Activated CD8-positive, alpha-beta memory T cell treated with anti-CD3 and anti-CD28 coated beads for 24 hours (primary cell): ENCODE measurements at regions not wholly inside any gene's neighbourhood (a gene's known extent, or its start where the extent isn't known, plus 50 kb on each side); places are given as distances from the start of the nearest gene placed in this dataset.

ENCODE experiments used
- DNase-seq: peaks from one replicate; pipeline ENCODE4 v3.0.0-alpha.2; 2020

DNA sequence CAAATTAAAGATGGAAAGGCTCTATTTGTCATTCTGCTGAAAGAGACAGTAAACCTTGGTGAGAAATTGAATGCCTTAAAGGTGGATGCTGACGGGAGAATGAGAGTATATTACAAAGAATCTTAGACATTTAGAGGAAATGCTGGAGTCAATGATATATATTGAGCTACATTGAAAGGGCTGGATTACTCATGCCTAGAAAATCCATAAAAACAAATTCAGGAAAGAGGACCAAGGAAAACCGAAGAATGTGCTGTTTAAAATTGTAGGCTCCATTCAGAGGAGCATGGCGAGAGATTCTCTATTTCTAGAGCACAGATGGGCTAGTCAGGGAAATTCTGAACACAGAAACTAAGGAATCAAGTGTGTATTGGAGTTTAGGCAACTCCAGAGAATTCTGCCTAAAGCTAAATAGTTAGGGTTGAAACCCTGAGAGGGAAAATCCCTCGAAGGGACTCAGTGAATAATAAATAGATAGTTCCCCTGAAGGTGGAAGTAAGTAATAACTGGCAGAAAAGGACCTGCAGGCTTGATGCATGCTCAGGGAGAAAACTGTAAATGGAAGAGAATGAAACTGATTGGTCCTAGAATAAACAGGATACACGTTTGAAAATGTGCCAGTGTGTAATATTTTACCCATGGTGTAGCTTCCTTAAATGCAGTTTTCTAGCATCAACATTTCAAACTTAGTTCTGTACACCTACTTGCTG, 1532.4 kb upstream of the TENM3 start:
- DNase-seq = no peak

DNA sequence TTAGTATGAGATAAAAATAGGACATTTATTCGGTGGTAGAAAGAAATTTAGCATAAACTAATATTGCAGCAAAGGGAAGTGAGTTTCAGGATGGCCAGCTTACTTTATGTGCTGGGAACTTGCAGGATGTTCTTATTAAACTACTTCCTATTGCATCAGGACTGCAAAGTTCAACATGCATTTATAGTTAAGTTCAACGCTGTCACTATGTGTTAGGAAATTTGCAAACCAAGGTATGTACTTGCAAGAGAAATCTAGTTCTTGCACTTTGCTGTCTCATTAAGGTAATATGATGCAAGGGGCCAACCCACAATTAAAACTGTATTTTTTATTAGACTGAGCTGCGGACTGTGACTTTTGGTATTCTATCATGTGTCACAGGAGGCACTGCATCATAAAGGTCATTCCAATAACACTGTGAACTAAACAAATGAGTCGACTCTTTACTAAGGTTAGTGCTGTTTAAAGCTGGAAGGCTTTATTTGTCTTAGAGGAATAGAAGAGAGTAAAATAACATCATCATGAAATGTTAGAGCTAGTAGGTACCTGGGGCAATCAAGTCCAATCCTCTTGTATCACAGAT, 1525.7 kb upstream of the TENM3 start:
- DNase-seq = no peak

DNA sequence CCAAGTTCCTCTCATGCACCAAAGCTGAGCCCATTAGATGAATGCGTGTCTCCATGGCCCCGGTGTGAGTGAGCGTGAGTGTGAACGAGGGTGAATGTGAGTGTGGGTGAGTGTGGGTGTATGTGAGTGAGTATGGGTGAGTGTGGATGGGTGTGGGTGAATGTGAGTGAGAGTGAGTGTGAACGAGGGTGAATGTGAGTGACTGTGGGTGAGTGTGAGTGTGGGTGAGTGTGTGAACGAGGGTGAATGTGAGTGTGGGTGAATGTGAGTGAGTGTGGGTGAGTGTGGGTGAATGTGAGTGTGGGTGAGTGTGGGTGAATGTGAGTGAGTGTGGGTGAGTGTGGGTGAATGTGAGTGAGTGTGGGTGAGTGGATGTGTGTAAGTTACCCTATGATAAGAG, 1521.8 kb upstream of the TENM3 start:
- no peak for DNase-seq

DNA sequence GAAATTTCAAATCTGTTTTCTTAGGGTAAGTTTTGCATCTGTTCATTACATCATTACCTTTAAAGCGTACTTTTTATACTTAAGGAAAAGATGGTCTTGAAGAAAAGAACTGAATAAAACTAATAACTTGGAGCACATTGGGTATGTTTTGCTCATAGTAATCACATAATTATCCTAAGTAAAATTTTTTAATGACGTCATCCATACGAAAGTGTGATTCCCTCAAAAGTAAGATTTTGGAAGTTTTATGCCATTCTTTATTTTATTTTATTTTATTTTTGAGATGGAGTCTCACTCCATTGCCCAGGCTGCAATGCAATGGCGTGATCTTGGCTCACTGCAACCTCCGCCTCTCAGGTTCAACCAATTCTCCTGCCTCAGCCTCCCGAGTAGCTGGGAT, 1516.6 kb upstream of the TENM3 start:
- DNase-seq = no peak

DNA sequence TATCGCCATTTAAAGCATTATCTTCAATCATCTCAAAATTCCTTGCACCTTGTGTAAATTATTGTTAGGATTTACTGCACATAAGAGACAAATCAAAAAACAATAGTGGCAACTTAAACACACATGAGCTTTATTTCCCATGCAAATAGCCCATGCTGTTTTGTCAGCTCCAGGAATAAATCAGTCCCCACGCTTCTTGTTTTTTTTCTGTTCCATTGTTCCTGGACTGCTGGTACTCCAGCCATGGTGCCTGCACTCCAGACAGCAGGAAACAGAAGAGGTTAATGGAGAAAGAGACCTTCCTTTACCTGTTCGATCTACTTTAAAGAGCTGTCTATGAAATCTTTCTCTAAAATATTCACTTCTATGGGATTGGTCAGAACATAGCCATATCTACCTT, 1515.7 kb upstream of the TENM3 start:
- no peak for DNase-seq

DNA sequence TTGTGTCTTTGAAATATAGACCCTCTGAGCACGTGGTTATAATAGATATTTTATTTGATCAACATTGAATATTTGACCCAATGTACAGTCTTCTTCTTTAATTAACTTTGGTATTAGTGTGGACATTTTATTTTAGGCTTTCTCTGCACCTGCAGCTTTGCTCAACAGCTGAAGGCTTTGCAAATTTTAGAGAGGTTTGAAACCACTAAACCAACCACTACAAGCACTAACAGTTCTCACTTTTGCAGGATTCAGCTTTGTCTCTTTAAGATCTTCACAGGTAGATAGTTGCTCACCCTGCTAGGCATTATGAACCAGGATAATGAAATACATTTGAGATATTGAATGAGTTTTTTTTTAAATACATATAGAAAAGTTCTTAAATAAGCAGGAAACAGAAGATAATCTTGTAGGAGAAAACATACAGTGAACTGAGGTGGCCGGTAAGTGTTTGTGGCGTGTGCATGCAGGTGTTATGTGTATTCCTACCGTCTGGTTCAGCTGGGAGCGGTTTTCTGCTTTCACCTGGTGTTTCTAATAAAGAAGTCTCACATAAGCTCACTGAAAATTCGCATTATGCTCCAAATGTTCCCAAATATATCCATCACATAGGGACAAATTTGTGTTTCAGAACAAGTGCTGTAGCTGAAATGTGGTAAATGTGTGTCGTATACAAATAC, 1508.3 kb upstream of the TENM3 start:
- DNase-seq = no peak

DNA sequence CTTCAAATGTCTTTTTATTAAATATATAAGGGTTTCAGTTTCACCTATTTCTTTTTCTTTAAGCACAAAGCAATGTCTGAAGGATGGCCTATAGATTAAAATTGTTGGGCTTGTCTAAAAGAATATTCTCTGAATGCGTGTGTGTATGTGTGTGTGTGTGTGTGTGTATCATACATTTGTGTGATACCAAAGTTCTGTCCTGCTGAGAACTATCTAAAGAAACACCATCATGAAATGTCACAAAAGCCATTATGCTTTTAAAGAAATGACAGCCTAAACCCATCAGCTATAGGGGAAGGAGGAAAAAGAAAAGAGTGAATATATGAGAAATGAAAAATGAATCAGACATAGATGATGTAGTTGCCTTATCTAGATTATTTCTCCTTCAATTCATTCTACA, 1501.5 kb upstream of the TENM3 start:
- no peak for DNase-seq

DNA sequence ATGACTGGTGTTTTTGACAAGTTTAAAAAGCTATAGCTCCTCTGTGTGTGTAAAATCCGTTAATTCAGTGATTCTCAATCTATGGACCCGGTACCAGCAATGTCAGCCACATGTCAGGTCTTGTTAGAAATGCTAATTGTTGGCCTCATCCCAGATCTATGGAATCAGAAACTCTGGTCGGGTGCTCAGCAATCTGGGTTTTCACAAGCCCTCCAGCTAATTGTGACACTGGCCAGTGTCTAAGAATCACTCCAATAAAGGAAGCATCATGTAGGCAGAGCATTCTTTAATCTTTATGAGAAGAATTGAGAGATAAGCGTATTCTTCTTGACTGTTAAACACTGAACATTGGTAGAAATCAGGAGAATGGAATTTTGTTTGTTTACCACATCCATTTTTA, 1498.2 kb upstream of the TENM3 start:
- no peak for DNase-seq

DNA sequence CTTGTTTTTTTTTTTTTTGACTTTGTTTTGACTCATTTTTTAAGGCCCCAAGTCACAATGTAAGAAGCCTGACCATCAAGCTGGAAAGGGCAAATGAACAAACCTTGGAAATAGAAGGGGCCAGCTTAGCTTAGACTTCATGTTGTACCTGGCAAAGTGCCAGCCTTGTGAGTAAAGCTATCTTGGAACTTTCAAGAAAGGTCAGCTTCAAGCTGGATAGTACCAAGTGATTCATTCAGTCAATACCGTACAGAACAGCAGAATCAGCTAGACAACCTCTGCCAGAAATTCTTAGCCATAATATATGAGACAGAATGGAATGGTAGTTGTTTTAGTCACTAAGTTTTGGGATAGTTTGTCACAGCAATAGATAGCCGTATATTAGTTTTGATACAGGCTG, 1492.2 kb upstream of the TENM3 start:
- DNase-seq = no peak

DNA sequence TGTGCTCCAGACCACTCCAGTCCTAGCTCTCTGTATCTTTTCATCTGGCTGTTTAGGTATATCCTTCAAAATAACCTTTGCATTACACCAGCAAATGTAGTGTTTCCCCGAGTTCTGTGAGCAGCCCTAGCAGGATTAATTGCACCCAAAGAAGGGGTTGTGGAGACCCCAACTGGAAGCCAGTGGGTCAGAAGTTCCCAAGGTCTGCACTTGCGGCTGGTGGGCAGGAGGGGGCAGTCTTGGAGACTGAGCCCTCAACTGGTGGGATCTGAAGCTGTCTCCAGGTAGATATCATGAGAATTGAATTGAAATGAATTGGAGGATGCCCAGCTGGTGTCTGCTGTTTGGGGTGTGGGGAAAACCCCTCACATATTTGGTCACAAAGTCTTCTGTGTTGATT, 1485.3 kb upstream of the TENM3 start:
- DNase-seq = no peak

DNA sequence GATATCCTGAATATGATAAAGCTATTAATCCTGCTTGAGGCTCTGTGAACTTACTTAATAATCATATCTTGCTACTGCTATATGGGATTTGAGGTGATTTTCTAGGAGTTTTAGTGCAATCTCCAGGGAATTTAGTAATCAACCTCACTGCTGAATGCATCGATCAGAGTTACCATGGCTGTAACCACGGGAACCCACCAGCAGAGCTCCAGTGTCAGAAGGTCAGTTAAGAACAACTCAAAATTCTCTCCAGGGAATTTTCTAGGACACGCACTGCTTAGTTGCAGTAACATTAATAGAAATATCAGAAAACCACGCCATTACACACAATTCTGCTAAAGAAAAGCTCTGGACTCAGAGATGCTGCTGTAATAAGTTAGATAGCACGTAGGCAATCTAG, 1477.2 kb upstream of the TENM3 start:
- DNase-seq = no peak

DNA sequence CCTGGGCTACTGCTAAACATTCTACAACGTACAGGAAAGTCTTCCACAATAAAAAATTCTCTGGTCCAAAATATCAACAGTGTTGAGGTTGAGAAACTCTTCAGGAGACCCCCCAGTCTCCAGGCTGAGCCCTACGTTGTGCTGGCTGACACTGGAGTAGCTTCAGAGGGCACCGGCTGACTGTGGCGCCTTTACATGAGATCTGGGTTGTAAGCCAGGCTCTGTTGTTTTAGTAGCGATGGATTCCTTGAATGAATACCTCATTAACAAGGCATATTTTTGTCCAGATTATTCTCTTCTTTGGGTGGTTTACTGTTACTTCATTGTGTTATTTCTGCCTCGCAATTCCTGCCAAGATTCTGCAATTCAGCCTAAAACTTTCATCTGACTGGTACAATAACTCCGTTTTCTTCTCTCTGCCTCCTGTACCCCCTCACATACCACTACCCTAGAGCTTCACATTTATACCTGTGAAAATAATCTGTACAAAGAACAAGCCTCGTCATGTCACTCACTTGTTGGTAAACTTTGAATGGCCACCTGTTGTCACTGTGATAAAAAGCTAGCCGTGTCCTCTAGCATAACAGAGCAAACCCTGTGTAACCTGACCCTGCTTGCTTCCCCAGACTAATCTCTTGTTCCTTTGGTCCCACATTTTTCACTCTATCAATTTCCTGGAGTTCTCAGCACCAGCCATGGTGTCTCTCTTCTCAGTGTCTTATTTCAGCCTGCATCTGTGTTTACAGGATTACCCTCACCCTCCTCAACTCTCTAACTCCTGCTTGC, 1476.1 kb upstream of the TENM3 start:
- DNase-seq = no peak

DNA sequence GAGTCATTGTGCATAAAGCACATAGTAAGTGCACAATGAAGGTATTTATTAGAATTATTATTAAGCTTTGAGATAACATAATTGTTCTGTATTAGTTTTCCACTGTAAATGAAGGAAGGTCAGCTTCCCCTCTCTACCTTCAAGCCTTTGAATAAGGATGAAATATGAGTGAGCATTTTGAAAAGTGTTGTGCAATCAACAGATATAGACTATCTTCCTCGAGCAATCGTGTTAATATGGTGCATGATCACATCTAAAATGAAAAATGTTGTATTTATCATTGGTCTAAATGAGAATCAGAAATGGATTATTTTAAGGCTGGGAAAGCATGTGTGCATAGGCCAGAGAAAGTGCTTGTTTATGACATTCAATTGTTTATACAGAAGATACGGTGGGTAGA, 1474.6 kb upstream of the TENM3 start:
- no peak for DNase-seq

DNA sequence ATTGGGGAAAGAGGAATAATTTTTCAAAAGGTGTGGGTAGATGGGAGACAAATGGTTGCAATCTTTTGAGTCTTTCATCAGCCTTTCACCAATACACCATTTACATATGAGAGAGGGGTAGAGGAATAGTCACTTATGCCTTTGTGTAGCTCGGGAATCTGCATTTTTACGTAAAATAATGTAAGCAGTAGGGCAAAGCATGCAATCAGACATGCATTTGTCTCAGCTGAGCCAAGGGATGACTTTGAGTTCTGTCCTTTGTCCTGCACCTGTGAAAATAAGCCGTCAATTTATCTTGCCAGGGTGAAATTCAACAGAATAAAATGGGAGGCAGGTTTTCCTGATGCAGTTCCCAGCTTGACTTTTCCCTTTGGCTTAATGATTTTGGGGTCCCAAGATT, 1473.4 kb upstream of the TENM3 start:
- no peak for DNase-seq

DNA sequence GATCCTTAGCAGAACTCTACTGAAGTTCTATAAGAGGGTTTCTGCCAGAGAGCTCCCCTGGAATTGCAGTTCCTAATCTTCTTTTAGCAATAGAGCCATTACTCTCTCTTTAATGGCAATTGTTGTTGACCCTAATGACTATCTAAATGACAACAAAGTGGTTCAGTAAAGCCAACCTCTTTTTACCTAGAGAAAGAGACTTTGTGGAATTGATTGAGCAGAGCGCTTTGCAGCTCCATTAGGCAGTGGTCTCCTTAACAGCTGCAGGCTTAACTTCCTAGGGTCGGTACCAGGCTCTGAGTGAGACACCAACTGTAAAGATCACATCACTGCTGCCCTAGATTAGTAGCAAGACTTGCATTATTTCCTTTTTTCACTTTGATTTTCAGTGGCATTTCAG, 1472.9 kb upstream of the TENM3 start:
- no peak for DNase-seq

DNA sequence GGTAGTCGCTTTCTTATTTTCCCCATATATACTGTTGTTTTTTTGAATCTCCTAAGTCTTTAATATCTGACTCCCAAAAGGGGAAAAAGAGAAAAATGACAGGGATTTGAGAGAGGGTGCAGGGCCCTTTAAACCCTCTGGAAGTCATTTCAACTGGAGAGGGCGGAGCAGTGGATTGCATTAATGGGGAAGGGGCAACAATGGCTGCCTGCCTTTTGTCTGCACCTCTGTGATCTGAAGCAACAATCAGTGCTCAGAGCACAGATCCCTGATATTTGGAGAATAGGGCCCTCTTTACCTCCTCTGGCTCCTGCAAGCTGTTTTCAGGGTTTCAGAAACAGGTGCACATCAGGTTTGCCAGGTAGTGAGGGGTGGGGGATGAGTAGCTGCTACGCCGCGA, 1458.3 kb upstream of the TENM3 start:
- DNase-seq = no peak

DNA sequence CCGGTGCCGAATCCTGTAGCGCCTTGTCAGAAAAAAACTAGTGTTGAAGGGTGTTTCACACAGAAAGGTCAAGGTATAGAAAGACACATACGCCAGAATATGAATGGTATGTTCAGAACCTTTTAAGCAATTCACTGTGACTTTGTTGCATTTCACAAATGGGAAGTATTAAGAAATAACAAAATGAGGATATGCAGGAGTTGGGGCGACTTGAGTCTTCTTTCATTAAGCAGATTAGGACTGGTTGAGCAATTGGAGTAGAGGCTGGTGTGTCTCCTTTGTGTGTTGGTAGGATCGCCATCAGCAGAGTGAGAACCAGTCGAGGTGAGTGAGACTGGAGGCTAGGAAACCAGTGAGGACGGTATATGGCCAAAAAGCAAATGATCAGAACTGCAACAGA, 1454.5 kb upstream of the TENM3 start:
- no peak for DNase-seq

DNA sequence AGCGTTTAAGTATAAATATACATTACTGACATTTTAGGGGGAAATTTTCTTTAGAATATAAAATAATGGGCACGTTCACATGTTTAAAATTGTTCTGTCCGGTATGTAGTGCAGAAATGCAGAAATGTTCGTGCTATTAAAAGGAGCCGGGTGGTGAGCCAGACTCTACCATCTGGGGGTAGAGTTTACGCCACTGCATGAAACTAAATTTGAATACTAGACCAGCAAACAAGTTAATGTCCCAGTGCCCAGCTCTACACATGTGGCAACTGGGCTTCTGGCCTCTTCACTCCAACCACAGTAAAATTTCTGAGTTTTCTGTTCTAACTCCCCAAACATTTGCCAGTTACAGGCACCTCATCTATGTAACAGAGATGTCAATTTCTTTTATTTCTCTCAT, 1453.3 kb upstream of the TENM3 start:
- DNase-seq = no peak

DNA sequence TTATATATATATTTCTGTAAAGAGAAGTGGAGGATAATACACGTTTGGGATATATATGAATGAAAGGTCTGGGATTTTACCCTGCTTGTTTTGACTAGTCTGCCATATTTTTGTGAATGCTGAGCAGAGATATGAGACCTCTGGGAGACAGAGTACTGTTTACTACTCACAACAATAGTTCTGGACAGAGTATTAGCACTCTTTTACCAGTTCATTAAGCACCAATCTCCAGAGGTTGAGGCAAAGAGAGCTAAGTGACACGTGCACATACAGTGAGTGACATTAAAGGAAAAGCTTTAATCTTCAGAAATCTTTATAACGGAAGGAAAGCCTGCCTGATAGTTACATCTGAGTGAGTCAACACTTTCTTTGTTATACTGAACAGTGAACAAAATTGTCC, 1452.7 kb upstream of the TENM3 start:
- DNase-seq = no peak

DNA sequence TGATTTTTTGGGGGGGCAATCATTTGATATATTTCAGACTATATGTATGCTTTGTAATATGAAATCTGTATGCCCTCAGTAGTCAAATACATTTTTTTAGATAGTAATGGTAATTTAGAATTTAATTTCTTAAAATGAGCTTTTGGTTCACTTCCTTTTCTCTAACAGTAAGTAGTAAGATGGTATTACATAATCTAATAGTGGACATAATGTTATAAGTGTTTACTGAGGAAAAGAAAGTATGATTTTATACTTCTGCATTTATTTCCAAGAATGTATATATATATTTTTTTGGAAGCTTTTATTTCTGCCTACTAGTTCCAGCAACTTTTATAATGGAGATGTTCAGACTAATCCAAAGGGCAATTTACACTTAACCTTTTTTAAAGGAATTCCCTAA, 1450.7 kb upstream of the TENM3 start:
- DNase-seq = no peak

DNA sequence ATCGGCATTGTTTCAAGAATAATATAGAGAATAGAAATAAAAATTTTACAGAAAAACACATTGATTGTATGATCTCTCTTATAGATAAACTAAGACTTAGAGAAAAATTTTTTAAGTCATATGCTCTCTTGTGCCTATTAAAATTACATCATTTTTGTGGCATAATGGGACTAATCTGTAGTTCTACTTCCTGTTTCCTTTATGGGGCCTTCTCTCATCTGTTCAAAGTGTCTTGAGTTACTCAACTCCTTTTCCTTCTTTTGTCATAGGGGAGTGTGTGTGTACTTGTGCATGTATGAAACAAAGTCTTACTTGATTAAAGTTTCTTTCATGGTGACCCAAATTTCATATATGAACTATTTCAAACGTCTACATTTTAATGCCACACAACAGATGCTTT, 1448.9 kb upstream of the TENM3 start:
- DNase-seq = no peak

DNA sequence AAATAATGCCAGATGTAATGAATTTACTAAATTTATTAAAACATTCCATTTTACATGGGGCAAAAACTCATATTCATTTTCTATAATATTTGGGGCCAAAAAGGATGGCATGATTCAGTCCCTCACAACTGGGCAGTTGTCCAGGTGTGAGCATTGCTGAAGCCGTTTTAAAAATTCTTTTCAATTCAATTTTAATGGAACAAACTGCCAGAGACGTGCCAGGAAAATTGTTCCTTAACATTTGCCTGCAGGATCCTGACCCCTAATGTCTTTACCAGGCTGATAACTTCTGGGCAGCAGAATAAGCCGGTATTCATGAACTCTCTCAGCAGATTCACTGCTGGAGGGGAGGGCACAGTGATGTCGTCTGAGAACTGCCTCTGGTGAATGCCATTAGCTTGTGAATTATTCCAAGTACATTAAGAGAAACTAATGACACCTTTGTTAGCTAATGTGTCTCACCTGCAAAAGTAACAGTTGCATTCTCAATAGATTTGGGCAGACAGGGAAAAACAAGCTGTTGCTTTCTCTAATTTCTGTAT, 1445.1 kb upstream of the TENM3 start:
- no peak for DNase-seq

DNA sequence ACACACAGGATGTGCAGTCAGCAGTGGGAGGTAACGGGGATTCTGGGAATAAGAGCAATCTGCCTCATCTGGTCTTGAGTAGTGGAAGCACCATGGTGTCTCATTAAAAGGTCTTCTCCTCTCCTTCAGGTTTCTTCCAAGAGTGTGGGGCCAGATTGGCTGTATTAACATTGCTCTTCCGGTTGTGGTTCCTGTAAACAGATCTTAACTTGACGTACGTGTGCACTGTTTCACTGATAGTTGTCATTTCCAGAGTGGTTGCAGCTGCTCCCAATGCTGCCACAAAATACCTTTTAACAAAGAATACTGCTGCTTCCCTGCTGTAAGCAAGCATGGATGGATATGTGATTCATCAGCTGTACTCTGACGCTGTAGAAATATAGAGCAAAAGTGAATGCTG, 1443.4 kb upstream of the TENM3 start:
- no peak for DNase-seq

DNA sequence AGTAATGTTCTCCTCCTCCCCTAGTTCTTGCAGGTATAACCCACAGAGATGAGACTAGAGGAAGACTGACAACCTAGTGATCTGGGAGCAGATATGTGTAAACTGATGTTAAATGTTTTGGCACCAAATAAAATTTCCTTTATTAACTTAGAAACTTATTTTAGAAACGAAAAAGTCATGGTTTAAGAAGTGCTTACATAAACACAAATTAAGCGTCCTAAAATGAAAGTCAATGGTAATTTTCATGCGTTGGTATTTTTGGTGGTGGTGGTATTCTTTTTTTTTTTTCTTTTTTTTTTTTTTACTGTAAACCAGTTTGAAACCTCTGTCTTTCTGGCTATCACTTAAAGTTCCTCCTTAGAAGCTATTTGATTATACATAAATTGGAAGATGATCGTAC, 1438.1 kb upstream of the TENM3 start:
- DNase-seq = no peak
